Liver (tissue), 8 donors: ENCODE measurements at regions not wholly inside any gene's neighbourhood (a gene's known extent, or its start where the extent isn't known, plus 50 kb on each side); places are given as distances from the start of the nearest gene placed in this dataset.

Source experiments
- DNase-seq: peaks from one replicate; pipeline ENCODE4 v3.0.0-alpha.2; 2017; ENCODE audit warnings: low spot score
- H3K27ac ChIP-seq, 2 donors: one replicate each; pipeline ENCODE4 v1.7.0; 2013; ENCODE audit warnings: inconsistent platforms in 2 of 2, low read length in 2 of 2, control low read depth in 1 of 2, low read depth in 1 of 2, mild to moderate bottlenecking in 1 of 2
- H3K27me3 ChIP-seq, 4 donors: one replicate each; pipeline versions ENCODE4 v1.6.1 to v1.7.0; 2013; ENCODE audit warnings: low read length in 3 of 4, inconsistent platforms in 1 of 4, mild to moderate bottlenecking in 1 of 4, moderate library complexity in 1 of 4; ENCODE audit not compliant: control insufficient read depth in 4 of 4, insufficient read depth in 4 of 4
- H3K36me3 ChIP-seq, 4 donors: one replicate each; pipeline versions ENCODE4 v1.6.1 to v1.7.0; 2013; ENCODE audit warnings: low read length in 3 of 4, mild to moderate bottlenecking in 3 of 4, low read depth in 1 of 4, moderate library complexity in 1 of 4; ENCODE audit not compliant: control insufficient read depth in 4 of 4, insufficient read depth in 3 of 4
- H3K4me1 ChIP-seq, 4 donors: one replicate each; pipeline versions ENCODE4 v1.6.1 to v1.7.0; 2013; ENCODE audit warnings: low read length in 3 of 4, mild to moderate bottlenecking in 3 of 4, moderate library complexity in 1 of 4; ENCODE audit not compliant: control insufficient read depth in 4 of 4, insufficient read depth in 4 of 4
- H3K4me3 ChIP-seq, 3 donors: one replicate each; pipeline versions ENCODE4 v1.6.1 to v1.7.0; 2013; ENCODE audit warnings: low read length in 3 of 3, control low read depth in 1 of 3, low read depth in 1 of 3, mild to moderate bottlenecking in 1 of 3
- H3K9ac ChIP-seq, 2 donors: one replicate each; pipeline ENCODE4 v1.7.0; 2013; ENCODE audit warnings: low read length in 2 of 2, mild to moderate bottlenecking in 2 of 2, moderate library complexity in 2 of 2, control low read depth in 1 of 2, low read depth in 1 of 2
- H3K9me3 ChIP-seq, 4 donors: one replicate each; pipeline versions ENCODE4 v1.6.1 to v1.7.0; 2013; ENCODE audit warnings: low read length in 3 of 4; ENCODE audit not compliant: control insufficient read depth in 4 of 4
- EGR1 ChIP-seq, 2 donors: IDR thresholded peaks; 2 replicates each; pipeline ENCODE4 v1.6.1; 2016 to 2018; ENCODE audit warnings: antibody characterized with exemption in 2 of 2, low read depth in 2 of 2
- GABPA ChIP-seq, 2 donors: IDR thresholded peaks in 1 of 2; conservative IDR thresholded peaks in 1 of 2; 2 replicates each; pipeline ENCODE4 v1.6.1; 2016; ENCODE audit warnings: antibody characterized with exemption in 2 of 2, mild to moderate bottlenecking in 1 of 2, moderate library complexity in 1 of 2
- HNF4A ChIP-seq, 2 donors: conservative IDR thresholded peaks; 2 replicates each; pipeline ENCODE4 v1.6.1; 2016; ENCODE audit warnings: antibody characterized with exemption in 2 of 2, mild to moderate bottlenecking in 2 of 2
- JUND ChIP-seq, 2 donors: IDR thresholded peaks; 2 replicates each; pipeline ENCODE4 v1.6.1; 2016; ENCODE audit warnings: antibody characterized with exemption in 2 of 2
- NR2F2 ChIP-seq: IDR thresholded peaks from 2 replicates; pipeline ENCODE4 v1.6.1; 2016; ENCODE audit warnings: antibody characterized with exemption
- RXRA ChIP-seq, 2 donors: IDR thresholded peaks; 2 replicates each; pipeline ENCODE4 v1.6.1; 2017 to 2018; ENCODE audit warnings: antibody characterized with exemption in 2 of 2, mild to moderate bottlenecking in 1 of 2
- SP1 ChIP-seq: IDR thresholded peaks from 2 replicates; pipeline ENCODE4 v1.6.1; 2018; ENCODE audit warnings: antibody characterized with exemption, mild to moderate bottlenecking
- TAF1 ChIP-seq: conservative IDR thresholded peaks from 2 replicates; pipeline ENCODE4 v1.6.1; 2016; ENCODE audit warnings: antibody characterized with exemption, mild to moderate bottlenecking
- YY1 ChIP-seq: IDR thresholded peaks from 2 replicates; pipeline ENCODE4 v1.6.1; 2016; ENCODE audit warnings: antibody characterized with exemption, mild to moderate bottlenecking
- WGBS: extraction: QIAGEN DNeasy Blood & Tissue Kit; methylation state at CpG from one replicate; pipeline ENCODE4 v1.1.7; 2013; 5-methylcytosine and 5-hydroxymethylcytosine counted together
- TF ChIP-seq, protein P1 (sequence below): IDR thresholded peaks from 2 replicates; pipeline ENCODE4 v1.6.1; 2016; ENCODE audit warnings: antibody characterized with exemption
- TF ChIP-seq, protein P2 (sequence below): IDR thresholded peaks from 2 replicates; pipeline ENCODE4 v1.6.1; 2016; ENCODE audit warnings: antibody characterized with exemption
- TF ChIP-seq, protein P3 (sequence below): IDR thresholded peaks from 2 replicates; pipeline ENCODE4 v1.6.1; 2016; ENCODE audit warnings: antibody characterized with exemption, mild to moderate bottlenecking
- TF ChIP-seq, protein P4 (sequence below): IDR thresholded peaks from 2 replicates; pipeline ENCODE4 v1.6.1; 2016; ENCODE audit warnings: antibody characterized with exemption
- TF ChIP-seq, protein P5 (sequence below): fragments of 150-350 bp; IDR thresholded peaks from 2 replicates; pipeline ENCODE4 v1.5.1; 2017; ENCODE audit warnings: improper control_type of control experiment, low read depth, low read length; ENCODE audit not compliant: missing input control
- donor health status: healthy.
- donor health status: healthy.
- donor health status: healthy.
- donor health status: healthy.
- donor health status: healthy.

DNA sequence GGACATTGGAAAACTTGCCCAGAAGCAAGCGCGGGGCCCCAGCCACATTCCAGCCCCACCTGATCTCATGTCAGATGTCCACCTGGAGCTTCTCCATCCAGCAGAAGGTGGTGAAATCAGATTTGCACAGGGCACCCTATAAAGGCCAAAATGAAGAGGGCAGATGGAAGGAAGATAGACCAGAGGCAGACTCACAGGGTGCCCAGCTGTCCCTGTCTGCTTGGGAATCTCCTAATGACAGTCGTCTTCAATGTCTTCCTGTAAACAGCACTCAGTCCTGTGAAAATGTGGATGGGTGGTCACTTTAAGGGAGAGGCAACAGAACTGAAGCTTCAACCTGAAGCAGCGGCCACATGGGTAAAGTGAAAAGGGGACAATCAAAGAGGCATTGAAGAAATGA lies 607.5 kb downstream of the IRX1 start:
- Histone ChIP-seq H3K4me1 (no peaks in the 10 kb centered on the region), H3K27me3 (no peaks in the 10 kb centered on the region), H3K9ac (no peak overlapping the region), H3K36me3 (no peaks in the 10 kb centered on the region), H3K9me3 (no peaks in the 10 kb centered on the region), H3K27ac (no peak overlapping the region), H3K4me3 (no peak overlapping the region)
- DNase-seq: no peak
- TF ChIP-seq, protein P1, sequence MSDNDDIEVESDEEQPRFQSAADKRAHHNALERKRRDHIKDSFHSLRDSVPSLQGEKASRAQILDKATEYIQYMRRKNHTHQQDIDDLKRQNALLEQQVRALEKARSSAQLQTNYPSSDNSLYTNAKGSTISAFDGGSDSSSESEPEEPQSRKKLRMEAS: no peak
- TF ChIP-seq TAF1: no peak
- no peak for TF ChIP-seq HNF4A (conservative IDR thresholded peaks at IDR 0.05)
- TF ChIP-seq EGR1 (IDR thresholded peaks at IDR 0.05; ENCODE audit: low read depth in 2 of 2): no peak
- TF ChIP-seq, protein P2, sequence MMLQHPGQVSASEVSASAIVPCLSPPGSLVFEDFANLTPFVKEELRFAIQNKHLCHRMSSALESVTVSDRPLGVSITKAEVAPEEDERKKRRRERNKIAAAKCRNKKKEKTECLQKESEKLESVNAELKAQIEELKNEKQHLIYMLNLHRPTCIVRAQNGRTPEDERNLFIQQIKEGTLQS: no peak
- TF ChIP-seq NR2F2: no peak
- WGBS: 73% methylated on average over 4 of the region's 4 CpGs

DNA sequence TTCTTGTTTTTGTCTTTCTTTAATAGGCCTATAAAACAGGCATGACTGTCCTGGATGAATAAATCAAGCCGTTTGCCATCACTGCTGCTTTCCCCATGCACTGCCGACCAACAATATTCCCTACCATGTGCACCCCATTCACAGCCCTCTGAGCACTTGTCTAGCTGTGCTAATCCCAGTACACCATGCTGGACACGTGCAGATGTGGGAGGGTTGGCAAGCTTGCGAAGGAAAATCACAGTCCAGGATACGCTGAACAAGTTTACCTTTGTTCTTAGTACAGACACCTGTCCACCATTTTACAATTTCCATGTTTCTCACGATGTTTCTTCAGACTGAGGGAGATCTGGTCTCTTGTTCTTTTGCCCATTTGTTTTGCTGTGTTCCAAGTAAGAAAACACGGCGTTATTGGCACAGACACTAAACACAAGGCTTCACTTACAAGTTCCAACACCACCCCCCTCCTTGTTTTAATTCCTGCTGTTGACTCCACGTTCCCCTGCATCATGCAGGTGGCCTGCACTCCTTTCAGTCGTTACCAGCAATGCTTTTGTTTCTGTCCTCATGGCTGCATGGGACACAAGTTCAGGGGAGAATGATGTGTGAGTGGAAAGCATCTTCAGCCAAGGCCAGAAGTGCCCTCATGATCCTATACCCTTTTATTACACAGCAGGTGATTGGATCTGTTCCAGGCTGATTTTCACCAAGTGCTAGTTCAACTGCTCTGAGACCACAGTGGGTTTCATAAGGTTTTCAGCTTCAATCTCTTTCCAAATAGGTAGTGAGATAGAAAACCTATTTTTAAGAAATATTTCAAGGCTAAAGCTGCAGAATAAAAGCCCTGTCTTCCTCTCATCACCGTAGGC lies 608.9 kb downstream of the IRX1 start:
- no peak overlapping the region for H3K4me3 ChIP-seq
- no peak for DNase-seq
- H3K27ac ChIP-seq: no peak overlapping the region
- H3K9me3 ChIP-seq: no peaks in the 10 kb centered on the region
- TF ChIP-seq SP1: no peak
- TF ChIP-seq, protein P3, sequence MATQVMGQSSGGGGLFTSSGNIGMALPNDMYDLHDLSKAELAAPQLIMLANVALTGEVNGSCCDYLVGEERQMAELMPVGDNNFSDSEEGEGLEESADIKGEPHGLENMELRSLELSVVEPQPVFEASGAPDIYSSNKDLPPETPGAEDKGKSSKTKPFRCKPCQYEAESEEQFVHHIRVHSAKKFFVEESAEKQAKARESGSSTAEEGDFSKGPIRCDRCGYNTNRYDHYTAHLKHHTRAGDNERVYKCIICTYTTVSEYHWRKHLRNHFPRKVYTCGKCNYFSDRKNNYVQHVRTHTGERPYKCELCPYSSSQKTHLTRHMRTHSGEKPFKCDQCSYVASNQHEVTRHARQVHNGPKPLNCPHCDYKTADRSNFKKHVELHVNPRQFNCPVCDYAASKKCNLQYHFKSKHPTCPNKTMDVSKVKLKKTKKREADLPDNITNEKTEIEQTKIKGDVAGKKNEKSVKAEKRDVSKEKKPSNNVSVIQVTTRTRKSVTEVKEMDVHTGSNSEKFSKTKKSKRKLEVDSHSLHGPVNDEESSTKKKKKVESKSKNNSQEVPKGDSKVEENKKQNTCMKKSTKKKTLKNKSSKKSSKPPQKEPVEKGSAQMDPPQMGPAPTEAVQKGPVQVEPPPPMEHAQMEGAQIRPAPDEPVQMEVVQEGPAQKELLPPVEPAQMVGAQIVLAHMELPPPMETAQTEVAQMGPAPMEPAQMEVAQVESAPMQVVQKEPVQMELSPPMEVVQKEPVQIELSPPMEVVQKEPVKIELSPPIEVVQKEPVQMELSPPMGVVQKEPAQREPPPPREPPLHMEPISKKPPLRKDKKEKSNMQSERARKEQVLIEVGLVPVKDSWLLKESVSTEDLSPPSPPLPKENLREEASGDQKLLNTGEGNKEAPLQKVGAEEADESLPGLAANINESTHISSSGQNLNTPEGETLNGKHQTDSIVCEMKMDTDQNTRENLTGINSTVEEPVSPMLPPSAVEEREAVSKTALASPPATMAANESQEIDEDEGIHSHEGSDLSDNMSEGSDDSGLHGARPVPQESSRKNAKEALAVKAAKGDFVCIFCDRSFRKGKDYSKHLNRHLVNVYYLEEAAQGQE: no peak
- no peak for TF ChIP-seq RXRA (IDR thresholded peaks at IDR 0.05)
- TF ChIP-seq GABPA (IDR thresholded peaks at IDR 0.05 in 1 of 2, conservative IDR thresholded peaks at IDR 0.05 in 1 of 2): no peak
- TF ChIP-seq, protein P1: no peak
- TF ChIP-seq EGR1 (IDR thresholded peaks at IDR 0.05; ENCODE audit: low read depth in 2 of 2): no peak
- TF ChIP-seq, protein P4, sequence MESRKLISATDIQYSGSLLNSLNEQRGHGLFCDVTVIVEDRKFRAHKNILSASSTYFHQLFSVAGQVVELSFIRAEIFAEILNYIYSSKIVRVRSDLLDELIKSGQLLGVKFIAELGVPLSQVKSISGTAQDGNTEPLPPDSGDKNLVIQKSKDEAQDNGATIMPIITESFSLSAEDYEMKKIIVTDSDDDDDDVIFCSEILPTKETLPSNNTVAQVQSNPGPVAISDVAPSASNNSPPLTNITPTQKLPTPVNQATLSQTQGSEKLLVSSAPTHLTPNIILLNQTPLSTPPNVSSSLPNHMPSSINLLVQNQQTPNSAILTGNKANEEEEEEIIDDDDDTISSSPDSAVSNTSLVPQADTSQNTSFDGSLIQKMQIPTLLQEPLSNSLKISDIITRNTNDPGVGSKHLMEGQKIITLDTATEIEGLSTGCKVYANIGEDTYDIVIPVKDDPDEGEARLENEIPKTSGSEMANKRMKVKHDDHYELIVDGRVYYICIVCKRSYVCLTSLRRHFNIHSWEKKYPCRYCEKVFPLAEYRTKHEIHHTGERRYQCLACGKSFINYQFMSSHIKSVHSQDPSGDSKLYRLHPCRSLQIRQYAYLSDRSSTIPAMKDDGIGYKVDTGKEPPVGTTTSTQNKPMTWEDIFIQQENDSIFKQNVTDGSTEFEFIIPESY: no peak
- TF ChIP-seq, protein P5, sequence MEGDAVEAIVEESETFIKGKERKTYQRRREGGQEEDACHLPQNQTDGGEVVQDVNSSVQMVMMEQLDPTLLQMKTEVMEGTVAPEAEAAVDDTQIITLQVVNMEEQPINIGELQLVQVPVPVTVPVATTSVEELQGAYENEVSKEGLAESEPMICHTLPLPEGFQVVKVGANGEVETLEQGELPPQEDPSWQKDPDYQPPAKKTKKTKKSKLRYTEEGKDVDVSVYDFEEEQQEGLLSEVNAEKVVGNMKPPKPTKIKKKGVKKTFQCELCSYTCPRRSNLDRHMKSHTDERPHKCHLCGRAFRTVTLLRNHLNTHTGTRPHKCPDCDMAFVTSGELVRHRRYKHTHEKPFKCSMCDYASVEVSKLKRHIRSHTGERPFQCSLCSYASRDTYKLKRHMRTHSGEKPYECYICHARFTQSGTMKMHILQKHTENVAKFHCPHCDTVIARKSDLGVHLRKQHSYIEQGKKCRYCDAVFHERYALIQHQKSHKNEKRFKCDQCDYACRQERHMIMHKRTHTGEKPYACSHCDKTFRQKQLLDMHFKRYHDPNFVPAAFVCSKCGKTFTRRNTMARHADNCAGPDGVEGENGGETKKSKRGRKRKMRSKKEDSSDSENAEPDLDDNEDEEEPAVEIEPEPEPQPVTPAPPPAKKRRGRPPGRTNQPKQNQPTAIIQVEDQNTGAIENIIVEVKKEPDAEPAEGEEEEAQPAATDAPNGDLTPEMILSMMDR: no peak
- no peak for TF ChIP-seq JUND (IDR thresholded peaks at IDR 0.05)
- TF ChIP-seq TAF1: no peak
- TF ChIP-seq NR2F2: no peak
- TF ChIP-seq HNF4A (conservative IDR thresholded peaks at IDR 0.05): no peak
- no peak for TF ChIP-seq YY1
- TF ChIP-seq, protein P2: no peak
- H3K9ac ChIP-seq: no peak overlapping the region
- H3K27me3 ChIP-seq: no peaks in the 10 kb centered on the region
- H3K36me3 ChIP-seq: no peaks in the 10 kb centered on the region
- 60% methylated on average over 11 of the region's 11 CpGs for WGBS
- no peaks in the 10 kb centered on the region for H3K4me1 ChIP-seq
